B cell (primary cell): ENCODE measurements at regions not wholly inside any gene's neighbourhood (a gene's known extent, or its start where the extent isn't known, plus 50 kb on each side); places are given as distances from the start of the nearest gene placed in this dataset.

Experiments
- ATAC-seq: fragments of 200-7000 bp; cut with Tn5 transposase; one replicate; pipeline ENCODE4 v1.10.0; 2021; ENCODE audit warnings: low read depth, mild to moderate bottlenecking, moderate number of reproducible peaks, moderate library complexity
- CTCF ChIA-PET: fragments of 350-600 bp; sonication (Branson Sonifier 250); formaldehyde crosslinking; loops from one replicate; lab custom pipeline; 2021; ENCODE audit warnings: antibody characterized with exemption, inconsistent platforms; lab: Charles Lee
- POLR2A ChIA-PET: fragments of 350-600 bp; sonication (Branson Sonifier 250); formaldehyde crosslinking; loops from one replicate; lab custom pipeline; 2021; ENCODE audit warnings: antibody characterized with exemption; lab: Charles Lee
- DNase-seq: peaks from one replicate; pipeline ENCODE4 v3.0.0; 2013
- H2AFZ ChIP-seq: 2 replicates; pipeline ENCODE4 v1.6.1; 2012; ENCODE audit warnings: mild to moderate bottlenecking, low read depth, low read length; ENCODE audit not compliant: insufficient read depth, poor library complexity, severe bottlenecking
- H3K27ac ChIP-seq, 2 donors: 1 replicate in 1 of 2; 2 replicates in 1 of 2; pipeline ENCODE4 v1.5.1; 2012 to 2013; ENCODE audit warnings: low read length in 2 of 2, mild to moderate bottlenecking in 2 of 2, moderate library complexity in 1 of 2
- H3K27me3 ChIP-seq, 4 experiments: fragments of 200-600 bp in 1 of 4; sonication (generic) in 1 of 4; replicated peaks in 1 of 4; 1 replicate in 2 of 4; 2 replicates in 2 of 4; pipeline versions ENCODE4 v1.6.1 to v1.7.0; 2013 to 2016; ENCODE audit warnings: low read length in 3 of 4, mild to moderate bottlenecking in 2 of 4, mixed read lengths in 1 of 4, moderate library complexity in 1 of 4; ENCODE audit not compliant: insufficient read depth in 4 of 4, control insufficient read depth in 3 of 4; ENCODE audit errors: control extremely low read depth in 1 of 4
- H3K36me3 ChIP-seq, 2 experiments: replicated peaks in 1 of 2; 1 replicate in 1 of 2; 2 replicates in 1 of 2; pipeline versions ENCODE4 v1.6.1 to v1.7.1; 2013; ENCODE audit warnings: low read length in 1 of 2; ENCODE audit not compliant: insufficient read depth in 2 of 2, control insufficient read depth in 1 of 2; ENCODE audit errors: control extremely low read depth in 1 of 2, extremely low read depth in 1 of 2
- H3K4me1 ChIP-seq, 2 donors: fragments of 200-600 bp in 1 of 2; sonication (generic) in 1 of 2; 1 replicate in 1 of 2; 2 replicates in 1 of 2; pipeline versions ENCODE4 v1.5.1 to v1.6.1; 2013 to 2017; ENCODE audit warnings: low read length in 2 of 2; ENCODE audit not compliant: control insufficient read depth in 2 of 2, insufficient read depth in 2 of 2
- H3K4me2 ChIP-seq: replicated peaks from 2 replicates; pipeline ENCODE3; 2012; ENCODE audit warnings: mild to moderate bottlenecking, low read depth, low read length; ENCODE audit not compliant: poor library complexity, severe bottlenecking
- H3K4me3 ChIP-seq, 5 experiments: fragments of 200-600 bp in 1 of 5; sonication (generic) in 1 of 5; 1 replicate in 3 of 5; 2 replicates in 2 of 5; pipeline versions ENCODE4 v1.5.1 to v1.7.0; 2011 to 2016; ENCODE audit warnings: low read length in 4 of 5, mild to moderate bottlenecking in 4 of 5, low read depth in 2 of 5, control low read depth in 1 of 5, moderate library complexity in 1 of 5; ENCODE audit not compliant: insufficient read depth in 1 of 5; ENCODE audit errors: control extremely low read depth in 1 of 5, extremely low read depth in 1 of 5
- H3K79me2 ChIP-seq: fragments of 200-600 bp; sonication (generic); one replicate; pipeline ENCODE4 v1.6.0; 2016; ENCODE audit warnings: low read length; ENCODE audit not compliant: control insufficient read depth, insufficient read depth
- H3K9ac ChIP-seq: fragments of 200-600 bp; sonication (generic); 2 replicates; pipeline ENCODE4 v1.6.1; 2017; ENCODE audit warnings: mild to moderate bottlenecking, low read length, moderate library complexity
- H3K9me3 ChIP-seq, 3 donors: one replicate each; pipeline versions ENCODE4 v1.6.1 to v1.7.1; 2013; ENCODE audit warnings: low read length in 2 of 3; ENCODE audit not compliant: control insufficient read depth in 2 of 3, insufficient read depth in 1 of 3; ENCODE audit errors: control extremely low read depth in 1 of 3
- H4K20me1 ChIP-seq: 2 replicates; pipeline ENCODE4 v1.6.0; 2012; ENCODE audit warnings: mild to moderate bottlenecking, low read length; ENCODE audit not compliant: insufficient read depth, control insufficient read depth, poor library complexity, severe bottlenecking
- H3K27ac Mint-ChIP-seq: one replicate; pipeline ENCODE4 v1.8.0; 2021; ENCODE audit warnings: mixed read lengths
- H3K27me3 Mint-ChIP-seq: one replicate; pipeline ENCODE4 v1.8.0; 2021; ENCODE audit warnings: mixed read lengths
- H3K4me1 Mint-ChIP-seq: one replicate; pipeline ENCODE4 v1.8.0; 2021; ENCODE audit warnings: mixed read lengths
- H3K4me3 Mint-ChIP-seq: one replicate; pipeline ENCODE4 v1.8.0; 2021; ENCODE audit warnings: mixed read lengths
- H3K9me3 Mint-ChIP-seq: one replicate; pipeline ENCODE4 v1.8.0; 2022; ENCODE audit warnings: mixed read lengths; ENCODE audit not compliant: insufficient read depth
- CTCF ChIP-seq: fragments of 200-600 bp; IDR thresholded peaks from one replicate; pipeline ENCODE4 v1.8.0; 2022; ENCODE audit warnings: antibody characterized with exemption, mild to moderate bottlenecking
- EZH2 ChIP-seq: IDR thresholded peaks from 2 replicates; pipeline ENCODE4 v1.6.1; 2012; ENCODE audit warnings: borderline replicate concordance, low read depth, mild to moderate bottlenecking, moderate library complexity, low read length; ENCODE audit not compliant: insufficient read depth, poor library complexity, severe bottlenecking
- WGBS: methylation state at CpG from one replicate; pipeline ENCODE4 v1.1.5; 2013; ENCODE audit warnings: missing lambda C conversion rate; ENCODE audit not compliant: insufficient coverage; 5-methylcytosine and 5-hydroxymethylcytosine counted together
- intact Hi-C: fragments of 100-400 bp; cut with micrococcal nuclease; formaldehyde crosslinking; loops from one replicate; pipeline ENCODE4 v1.10.0; 2022

- Histone ChIP-seq H3K4me2 (no peak overlapping the region), H3K9ac (no peak overlapping the region), H3K4me3 (no peak overlapping the region), H3K79me2 (no peaks in the 10 kb centered on the region), H2AFZ (no peak overlapping the region), H3K9me3 (no peaks in the 10 kb centered on the region), H4K20me1 (no peaks in the 10 kb centered on the region), H3K27ac (no peak overlapping the region), H3K4me1 (no peaks in the 10 kb centered on the region), H3K27me3 (no peaks in the 10 kb centered on the region), H3K36me3 (no peaks in the 10 kb centered on the region)
- TF ChIP-seq CTCF, result no peak
- no peak for TF ChIP-seq EZH2
- ATAC-seq (no peak), DNase-seq (no peak)
- intact Hi-C loops, result no loop called here
- H3K9me3 Mint-ChIP-seq, result peaks cover 7% of the 10 kb centered on the region
- WGBS, result 93% methylated on average over 3 of the region's 3 CpGs
- H3K4me3 Mint-ChIP-seq, result no peak overlapping the region
- H3K27me3 Mint-ChIP-seq, result no peaks in the 10 kb centered on the region
- H3K4me1 Mint-ChIP-seq, result no peaks in the 10 kb centered on the region
- no peak overlapping the region for H3K27ac Mint-ChIP-seq
- POLR2A ChIA-PET, result no interaction called here
- CTCF ChIA-PET, result no interaction called here
Measured at GRCh38 chr16:51815523-51815922, 664.5 kb upstream of the SALL1 start.

- H3K27me3 Mint-ChIP-seq, result no peaks in the 10 kb centered on the region
Measured at GRCh38 chr16:51814617-51815016, 663.5 kb upstream of the SALL1 start.

More at GRCh38 chr16:51814617-51815016, 663.5 kb upstream of the SALL1 start:
- no peaks in the 10 kb centered on the region for H3K4me1 Mint-ChIP-seq
- TF ChIP-seq CTCF, result no peak
- no peak for TF ChIP-seq EZH2
- DNase-seq (no peak), ATAC-seq (no peak)
- CTCF ChIA-PET, result no interaction called here
- Histone ChIP-seq H2AFZ (no peak overlapping the region), H3K79me2 (no peaks in the 10 kb centered on the region), H3K9me3 (no peaks in the 10 kb centered on the region), H3K4me1 (no peaks in the 10 kb centered on the region), H3K36me3 (no peaks in the 10 kb centered on the region), H3K27ac (no peak overlapping the region), H3K9ac (no peak overlapping the region), H3K4me2 (no peak overlapping the region), H3K27me3 (no peaks in the 10 kb centered on the region), H3K4me3 (no peak overlapping the region), H4K20me1 (no peaks in the 10 kb centered on the region)
- POLR2A ChIA-PET, result no interaction called here
- no CpG with 5 or more reads among the region's 3 CpGs for WGBS
- intact Hi-C loops, result no loop called here
- no peak overlapping the region for H3K27ac Mint-ChIP-seq
- no peak overlapping the region for H3K4me3 Mint-ChIP-seq
- peaks cover 7% of the 10 kb centered on the region for H3K9me3 Mint-ChIP-seq
